ENCODE measurements at regions not wholly inside any gene's neighbourhood (a gene's known extent, or its start where the extent isn't known, plus 50 kb on each side); places are given as distances from the start of the nearest gene placed in this dataset.

- TF ChIP-seq CTCF (IDR thresholded peaks at IDR 0.05) (no peak), EZH2phosphoT487 (IDR thresholded peaks at IDR 0.05) (no peak), EZH2 (IDR thresholded peaks at IDR 0.05) (no peak)
Observed at GRCh38 chr7:133134810-133135209, 52.9 kb upstream of the CHCHD3 start.

Data from neural progenitor cell (in vitro differentiated cells).